CD4-positive, alpha-beta T cell treated with Interferon alpha-2 for 1 hour (primary cell): ENCODE measurements at regions not wholly inside any gene's neighbourhood (a gene's known extent, or its start where the extent isn't known, plus 50 kb on each side); places are given as distances from the start of the nearest gene placed in this dataset.
"Not testable (repeated sequence)": the region's sequence is repeated elsewhere in the genome, so short reads cannot be mapped to it uniquely, and the experiment has no call there.

Source experiments
- DNase-seq, 2 donors: peaks; one replicate each; pipeline ENCODE4 v3.0.0-alpha.2; 2020 to 2022

DNA sequence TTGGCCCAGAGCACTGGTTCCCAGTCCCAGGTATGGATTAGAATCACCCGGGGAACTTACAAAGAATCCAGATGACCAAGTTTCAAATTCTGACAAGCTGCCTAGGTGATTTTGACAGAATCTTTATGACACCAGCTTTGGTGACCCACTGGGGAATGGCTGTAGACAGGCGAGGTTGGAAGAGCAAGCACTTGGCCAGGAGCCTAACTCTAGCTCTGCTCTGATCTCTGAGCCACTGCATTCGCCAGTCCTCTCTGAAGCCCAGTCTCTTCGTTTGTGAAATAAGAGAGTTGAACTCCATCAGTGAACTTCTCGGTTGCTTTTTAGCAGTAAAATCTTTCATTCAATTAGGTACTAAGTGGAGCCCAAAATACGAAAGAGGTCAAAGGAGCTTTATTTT, 161.2 kb downstream of the VEGFA start:
- no peak for DNase-seq

DNA sequence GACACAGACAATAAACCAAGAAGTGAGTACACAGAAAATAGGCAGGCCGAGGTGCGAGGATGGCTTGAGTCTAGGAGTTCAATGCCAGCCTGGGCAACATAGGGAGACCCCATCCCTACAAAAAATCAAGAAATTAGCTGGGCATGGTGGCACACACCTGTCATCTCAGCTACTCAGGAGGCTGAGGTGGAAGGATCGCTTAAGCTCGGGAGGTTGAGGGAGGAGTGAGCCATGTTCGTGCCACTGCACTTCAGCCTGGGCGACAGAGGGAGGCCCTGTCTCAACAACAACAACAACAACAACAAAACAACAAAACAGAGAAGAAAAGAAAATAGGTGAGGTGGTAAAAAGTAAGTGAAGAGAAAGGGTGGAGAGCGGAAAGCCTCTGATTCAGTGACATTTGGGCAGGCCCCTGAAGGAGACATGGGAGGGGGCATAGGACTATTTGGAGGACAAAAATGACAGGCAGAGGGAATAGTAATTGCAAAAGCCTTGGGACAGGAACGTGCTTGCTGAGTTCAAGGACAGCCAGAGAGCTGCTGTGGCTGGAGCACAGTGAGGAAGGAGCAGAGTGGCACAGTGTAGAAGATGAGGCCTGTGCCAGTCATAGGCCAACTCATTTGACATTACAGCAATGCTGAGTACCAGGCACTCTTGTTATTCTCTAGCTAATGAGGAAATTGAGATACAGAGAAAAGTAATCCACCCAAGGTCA, 160.6 kb downstream of the VEGFA start:
- no peak for DNase-seq

DNA sequence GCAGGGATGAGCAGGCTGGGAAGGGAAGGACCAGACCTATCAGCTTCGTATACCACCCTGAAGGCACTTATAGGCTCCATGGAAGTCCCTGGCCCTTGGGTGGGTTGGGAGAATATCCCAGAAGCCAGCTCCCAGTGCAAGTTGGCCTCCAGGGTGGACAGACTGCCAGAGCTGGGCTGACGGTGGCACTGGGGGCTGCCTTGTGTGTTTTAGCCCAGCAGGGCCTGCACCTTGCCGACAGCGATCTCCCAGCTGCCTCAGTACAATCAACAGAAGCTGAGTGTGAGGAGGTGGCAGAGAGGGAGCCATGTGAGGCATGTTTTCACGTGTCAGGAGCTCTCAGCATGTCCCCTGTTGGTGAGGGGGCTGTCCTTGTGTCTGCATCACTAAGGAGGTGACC, 159.5 kb downstream of the VEGFA start:
- no peak for DNase-seq

DNA sequence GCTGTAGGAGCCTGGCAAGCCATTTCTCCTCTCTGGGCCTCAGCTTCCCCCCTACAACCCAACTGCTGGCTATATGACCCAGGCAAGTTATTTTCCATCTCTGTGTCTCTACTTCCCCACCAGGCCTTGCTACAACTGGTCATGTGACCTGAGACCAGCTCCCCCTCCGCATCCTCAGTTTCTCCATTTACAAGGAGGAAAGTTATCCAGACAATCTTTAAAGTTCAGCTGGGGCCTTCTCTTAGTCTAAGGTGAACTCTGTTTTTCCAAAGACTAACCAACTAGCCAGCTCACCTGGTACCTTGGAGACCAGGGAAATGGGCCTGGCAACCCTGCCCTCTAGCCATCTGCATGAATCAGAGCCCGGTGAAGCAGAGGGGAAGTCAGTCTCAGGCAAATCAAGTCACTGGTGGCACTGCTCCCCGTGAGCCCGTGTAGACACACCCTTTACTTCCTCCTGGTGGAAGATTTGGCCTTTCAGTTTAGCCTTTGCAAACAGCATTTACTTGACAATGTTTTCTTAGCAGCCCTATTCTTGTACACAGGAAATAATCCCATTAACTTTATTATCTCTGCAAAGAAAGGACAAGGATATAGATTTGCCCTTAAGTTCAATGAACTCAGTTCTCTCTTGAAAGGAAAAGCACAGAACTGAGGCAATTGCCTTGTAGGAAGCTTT, 157.7 kb downstream of the VEGFA start:
- no peak for DNase-seq

DNA sequence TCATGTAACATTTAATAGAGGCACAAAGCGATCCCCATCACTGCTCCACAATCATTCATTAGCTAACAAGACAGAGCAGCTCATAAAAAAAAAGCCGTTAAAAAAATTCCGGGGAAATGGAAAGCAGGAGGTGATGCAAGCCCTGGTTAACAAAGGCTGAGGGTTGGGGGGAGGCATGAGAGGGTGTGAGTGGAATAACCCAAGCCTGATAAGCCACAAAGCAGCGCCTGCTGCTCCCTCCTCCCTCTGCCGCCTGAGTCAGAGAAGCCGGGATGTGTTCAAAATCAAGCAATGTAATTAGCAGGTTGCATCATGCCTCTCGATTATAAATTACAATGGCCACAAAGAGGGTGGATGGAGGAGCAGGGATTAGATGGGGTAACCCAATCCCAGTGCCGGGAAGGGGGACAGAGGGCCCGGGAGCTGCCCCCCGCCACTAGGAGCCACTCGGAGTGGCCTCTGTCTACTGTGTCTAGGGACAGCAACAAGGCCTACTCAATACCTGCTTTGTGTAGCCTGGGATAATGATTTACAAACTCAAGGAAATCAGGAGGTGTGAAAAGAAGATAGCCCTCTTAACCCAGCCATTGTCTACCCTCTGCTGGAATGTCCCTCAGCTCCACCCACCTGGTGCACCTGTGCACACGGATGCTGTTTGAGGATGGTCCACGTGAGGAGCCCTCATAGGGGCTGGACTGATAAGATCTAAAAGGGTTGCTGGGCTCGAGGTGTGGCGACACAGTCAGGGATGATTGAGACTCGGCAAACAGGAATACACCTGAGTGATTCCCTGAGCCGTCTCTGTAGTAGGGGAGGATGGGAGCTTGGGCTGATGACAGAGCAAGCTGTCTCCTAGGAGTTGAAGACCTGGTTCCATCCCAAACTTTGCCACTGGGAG, 156.9 kb downstream of the VEGFA start:
- DNase-seq = no peak

DNA sequence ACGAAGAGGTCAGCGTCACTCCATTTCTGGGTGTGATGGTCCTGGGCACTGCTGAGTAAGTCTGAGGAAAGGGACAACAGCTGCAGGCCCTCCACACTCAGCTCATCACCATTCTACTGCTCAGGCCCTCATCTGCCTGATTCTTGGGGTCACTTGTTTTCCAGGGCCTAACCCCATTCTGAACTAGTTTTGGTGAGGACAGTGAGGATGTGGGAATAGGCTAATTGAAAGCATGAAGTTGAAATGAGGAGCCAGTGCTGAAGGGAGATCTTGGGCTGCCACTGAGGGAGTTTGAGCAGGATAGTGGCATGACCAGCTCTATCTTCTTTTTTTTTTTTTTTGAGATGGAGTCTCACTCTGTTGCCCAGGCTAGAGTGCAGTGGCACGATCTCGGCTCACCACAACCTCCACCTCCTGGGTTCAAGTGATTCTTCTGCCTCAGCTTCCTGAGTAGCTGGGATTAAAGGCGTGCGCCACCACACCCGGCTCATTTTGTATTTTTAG, 155.7 kb downstream of the VEGFA start:
- not testable (repeated sequence) for DNase-seq

DNA sequence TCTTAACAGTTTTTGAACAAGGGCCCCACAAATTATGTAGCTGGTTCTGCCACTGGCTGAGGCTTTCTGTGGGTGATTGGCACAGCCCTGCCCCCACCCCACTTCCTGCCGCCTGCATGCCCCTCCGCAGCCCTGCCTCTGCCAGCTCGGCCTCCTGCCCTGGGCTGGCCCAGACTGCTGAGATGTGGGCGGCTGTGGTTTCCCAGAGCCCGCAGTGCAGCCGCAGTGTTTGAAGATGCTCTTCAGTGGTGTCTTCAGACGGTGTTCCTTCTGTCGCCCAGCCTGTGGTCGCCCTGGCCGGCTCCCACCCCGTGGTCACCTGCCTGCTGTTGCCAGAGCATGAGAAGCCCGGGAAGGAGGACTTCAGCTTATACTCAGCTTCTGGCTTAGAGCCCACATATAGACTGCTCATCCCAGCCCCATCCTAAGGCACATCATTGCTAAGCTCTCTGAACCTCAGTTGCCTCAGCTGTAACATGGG, 154.3 kb downstream of the VEGFA start:
- peak; percentile 43 to 59 for DNase-seq

DNA sequence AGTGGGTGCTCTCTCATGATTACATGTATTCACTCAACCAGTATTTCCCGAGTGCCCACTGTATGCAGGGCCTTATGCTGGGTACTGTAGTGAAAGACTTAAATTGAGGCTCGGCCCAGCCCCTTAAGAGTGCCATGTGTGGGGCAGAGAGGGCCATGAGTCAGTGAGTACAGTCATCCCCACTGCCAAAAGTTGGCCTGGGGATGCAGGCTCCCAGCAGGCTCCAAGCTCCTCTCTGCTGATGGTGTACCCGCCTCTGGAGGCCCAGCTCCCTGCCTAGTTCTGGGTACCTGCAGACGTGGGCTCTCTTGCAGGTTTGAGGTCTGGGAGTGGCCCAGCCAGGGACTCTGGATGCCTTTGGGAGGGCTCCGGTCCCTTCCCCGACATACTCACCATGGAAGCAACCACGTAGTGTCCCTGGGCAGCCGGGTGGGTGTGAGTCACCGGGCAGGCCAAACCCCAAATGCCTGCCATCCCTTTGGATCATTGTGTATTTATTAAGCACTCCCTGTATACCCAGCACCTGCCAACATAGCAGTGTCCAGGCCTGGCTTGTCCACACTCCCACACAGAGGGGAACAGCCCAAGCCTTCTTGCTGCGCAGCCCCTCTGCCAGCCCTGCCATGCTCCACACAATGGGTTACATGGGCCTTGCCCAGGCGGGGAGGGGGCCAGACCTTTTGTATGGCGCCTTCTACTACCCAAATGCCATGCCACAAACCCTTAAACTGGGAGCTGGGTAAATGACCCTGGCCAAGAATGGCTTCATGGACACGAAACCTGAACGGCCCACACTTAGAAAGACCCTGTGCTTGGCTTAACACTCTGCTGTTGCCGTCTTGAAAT, 153.6 kb downstream of the VEGFA start:
- no peak for DNase-seq

DNA sequence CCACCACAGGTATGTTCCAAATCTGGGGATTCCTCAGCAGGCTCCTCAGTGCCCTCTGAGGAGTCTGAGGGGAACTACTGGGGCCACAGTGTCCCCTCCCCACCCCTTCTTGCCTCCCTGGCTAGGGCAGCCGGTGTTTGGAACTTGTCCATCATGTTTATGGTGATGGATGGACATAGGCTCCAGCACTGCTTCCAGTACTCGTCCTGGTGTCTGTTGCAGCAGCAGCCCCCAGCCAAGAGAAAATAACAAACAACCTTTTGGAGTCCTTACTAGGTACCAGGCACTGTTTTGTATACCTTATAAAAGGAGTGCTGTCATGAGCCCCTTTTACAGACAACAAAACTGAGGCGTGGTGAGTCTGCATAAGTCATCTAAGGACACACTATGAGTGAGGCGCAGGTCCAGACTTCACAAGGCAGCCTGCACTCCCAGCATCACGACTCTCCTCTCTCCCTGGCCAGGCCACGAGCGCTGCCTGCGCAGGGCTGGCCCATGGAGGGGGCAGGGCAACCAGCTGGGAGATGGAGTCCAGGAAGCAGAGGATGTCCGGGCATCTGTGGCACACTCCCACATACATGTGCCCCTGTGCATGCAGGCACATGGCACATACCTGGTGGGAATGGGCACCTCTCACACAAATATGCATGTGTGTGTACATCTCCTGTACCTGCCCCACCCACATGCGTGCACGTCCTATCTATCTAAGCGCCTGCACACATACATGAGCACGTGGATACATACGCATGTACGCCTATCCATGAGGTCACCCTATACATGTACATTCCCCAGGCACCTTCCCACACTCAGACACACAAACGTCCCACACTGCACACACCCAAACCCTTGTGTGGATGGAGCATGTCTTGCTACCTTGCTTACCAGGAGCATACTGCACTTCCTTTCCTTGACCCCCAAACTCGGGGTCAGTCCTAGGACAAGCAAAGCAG, 152.7 kb downstream of the VEGFA start:
- DNase-seq = no peak

DNA sequence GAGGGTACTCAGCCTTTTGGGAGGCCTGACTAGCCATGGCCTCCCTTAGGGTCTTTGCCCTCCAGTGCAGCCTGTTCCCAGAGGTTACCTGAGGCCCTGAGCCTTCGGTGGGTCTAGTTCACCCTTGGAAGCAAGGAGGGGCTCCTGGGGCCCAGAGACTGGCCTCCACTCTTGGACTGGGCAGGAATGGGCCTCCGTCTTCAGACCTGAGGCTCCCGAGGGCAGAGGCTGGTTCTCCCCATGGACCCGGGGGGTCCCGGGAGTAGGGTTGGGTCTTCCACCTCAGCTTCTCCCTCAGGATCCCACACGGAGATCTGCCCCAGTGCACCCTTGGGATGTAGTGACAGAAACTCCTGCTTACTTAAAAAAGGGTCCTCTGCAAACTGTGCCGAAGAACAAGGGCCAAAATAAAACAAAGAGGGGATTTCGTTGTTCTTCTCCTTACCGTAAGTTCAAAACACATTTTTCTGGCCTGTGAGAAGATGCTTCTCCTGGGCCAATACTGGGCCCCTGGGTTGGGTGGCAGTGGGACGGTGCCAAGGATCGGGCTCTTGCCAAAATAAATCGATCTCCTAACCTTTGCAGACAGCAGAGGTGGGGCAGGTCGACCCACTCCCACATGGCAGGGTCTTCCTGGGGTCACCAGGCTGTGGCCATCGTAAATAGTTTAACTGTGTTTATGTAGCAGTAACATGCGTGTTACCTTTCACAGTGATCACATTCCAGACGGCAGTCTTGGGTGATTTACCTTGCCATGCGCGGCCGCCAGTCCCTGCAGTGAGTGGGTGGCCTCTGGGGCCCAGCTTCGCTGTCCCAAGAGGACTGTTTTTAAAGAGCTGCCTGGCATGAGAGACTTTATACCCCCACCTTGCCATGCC, 151.8 kb downstream of the VEGFA start:
- no peak for DNase-seq

DNA sequence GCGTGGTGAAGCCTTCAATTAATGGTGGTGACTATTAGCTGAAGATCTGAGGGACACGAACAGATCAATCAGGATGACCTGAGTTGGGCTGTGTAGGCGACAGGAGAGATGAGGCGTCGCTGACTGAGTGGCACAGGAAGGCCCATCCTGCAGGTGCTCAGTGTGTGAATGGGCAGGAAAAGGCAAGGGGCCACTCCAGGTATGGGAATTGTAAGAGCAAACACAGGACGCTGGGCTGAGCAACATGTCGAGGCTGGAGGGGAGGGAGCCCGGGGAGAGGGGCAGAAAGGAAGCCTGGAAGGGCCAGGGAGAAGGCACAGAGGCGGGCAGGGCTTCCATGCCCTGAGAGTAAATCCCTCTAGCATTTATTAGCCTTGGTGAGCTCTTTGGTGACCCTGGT, 151.0 kb downstream of the VEGFA start:
- DNase-seq = no peak

DNA sequence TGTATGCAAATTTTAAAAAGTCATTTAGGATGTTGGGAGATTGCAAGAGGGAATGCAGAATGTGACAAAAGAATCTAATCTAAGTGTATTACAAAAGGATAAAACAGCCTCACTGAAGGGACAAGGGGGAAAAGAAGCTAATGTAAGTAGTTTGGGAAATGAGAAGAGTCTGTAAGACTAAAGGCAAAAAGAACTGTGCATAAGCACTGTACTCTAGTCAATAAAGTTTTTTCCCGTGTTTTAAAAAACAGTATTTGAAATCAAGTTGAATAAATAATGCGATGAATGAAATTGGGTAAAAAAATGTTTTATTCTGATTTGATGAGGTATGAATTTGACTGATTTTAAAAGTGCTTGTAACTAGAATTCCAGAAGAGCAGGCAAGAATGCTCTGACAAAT, 149.8 kb downstream of the VEGFA start:
- no peak for DNase-seq

DNA sequence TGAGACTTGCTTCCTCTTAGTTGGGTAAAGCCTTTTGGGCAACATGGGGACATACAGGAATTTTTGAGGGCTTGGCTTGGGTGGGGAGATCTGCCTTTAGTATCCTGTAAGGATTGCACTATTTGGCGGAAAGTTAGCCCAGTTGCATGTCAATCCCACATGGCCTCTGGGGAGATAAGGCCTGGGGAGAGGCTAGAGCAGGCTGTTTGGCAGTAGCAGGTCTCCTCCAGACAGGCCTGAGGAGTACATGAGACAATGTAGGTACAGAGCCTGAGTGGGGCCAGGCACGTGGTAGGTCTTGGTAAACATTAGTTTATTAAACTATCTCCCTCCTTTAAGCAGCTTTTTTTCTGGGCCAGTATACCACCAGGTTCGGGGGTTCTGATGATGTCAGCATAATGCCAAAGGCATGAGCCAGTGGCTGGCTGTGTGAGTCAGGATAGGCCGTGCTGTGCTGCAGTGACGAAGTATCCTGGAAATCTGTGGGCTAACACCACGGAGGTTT, 147.9 kb downstream of the VEGFA start:
- no peak for DNase-seq

DNA sequence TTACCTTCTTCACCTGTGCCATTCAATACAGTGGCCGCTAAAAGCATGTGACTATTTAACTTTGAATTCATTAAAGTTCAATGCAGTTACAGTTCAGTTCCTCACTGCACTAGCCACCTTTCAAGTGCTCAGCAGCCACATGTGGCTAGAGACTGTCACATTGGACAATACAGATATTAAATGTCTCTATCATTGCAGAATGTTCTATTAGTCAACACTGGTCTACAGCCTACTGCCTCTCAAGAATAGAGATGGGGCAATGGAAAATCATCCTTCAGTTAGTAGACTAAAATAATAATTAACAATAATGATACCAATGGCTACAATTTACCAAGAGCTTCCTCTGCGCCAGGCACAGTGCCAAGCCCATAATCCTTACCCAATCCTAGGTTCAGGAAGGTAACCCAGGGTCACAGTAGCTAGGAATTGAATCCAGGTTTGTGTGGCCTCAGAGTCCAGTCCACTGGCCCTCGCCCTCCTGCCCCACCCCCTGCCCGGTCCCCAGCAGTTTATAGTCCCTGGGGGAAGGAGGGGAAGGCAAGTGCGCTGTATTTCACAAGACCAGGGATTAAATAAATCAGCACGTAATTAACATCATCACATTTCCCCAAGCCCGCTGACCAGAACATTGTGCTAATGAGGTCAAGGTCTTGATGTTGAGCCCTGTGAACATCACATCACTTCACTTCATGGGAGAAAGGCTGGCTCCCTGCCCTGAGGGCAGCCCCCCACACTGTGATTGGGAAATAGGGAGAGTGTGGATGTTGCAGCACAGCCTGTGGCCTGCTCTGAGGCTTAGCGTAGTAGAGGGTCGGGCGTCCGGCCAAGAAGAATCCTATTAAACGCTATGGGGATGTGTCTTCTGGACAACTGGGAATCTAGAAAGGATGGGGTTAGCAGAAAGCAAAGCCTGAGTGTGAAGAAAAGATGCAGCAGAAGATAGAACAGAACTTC, 147.2 kb downstream of the VEGFA start:
- DNase-seq = no peak

DNA sequence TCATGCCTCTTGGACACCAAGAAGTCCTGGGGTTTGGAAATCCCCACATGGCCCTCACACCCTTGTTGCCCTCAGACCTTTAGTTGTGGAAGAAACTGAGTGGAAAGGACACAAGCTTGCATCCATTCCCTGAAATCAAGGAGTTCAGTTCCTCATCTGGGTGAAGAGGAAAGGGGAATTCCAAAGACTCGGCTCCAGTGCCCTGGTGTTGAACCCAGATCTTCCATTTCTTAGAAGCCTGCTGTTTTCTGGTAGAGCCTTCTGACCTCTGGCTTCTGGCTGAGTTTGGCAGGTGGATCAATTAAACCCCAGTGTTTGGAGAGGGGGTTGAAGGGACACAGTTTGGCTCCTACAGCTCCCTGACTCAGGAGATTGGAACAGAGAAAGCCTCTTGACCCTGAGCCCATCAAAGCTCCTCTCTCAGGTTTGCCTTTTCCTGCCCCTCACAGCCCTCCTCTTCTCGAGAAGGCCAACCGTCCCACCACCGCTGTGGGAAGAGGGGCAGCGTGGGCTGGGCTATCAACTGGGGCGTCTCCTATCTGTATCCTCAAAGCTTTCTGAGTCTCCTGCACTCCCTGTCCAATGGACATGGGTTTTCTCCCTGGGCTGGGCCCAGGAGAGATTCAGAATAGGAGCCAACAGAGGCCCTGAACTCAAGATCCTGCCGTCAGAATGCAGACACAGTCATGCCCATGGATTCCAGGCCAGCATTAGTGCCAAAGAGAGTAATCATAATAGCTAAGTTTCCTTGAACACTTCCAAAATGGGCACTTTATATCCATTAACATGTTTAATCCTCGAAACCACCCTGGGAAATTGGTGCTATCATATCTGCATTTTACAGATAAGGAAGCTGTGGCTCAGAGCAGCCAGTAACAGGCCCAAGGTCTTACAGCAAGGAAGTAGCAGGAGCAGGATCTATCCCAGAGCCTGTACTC, 146.2 kb downstream of the VEGFA start:
- DNase-seq = no peak

DNA sequence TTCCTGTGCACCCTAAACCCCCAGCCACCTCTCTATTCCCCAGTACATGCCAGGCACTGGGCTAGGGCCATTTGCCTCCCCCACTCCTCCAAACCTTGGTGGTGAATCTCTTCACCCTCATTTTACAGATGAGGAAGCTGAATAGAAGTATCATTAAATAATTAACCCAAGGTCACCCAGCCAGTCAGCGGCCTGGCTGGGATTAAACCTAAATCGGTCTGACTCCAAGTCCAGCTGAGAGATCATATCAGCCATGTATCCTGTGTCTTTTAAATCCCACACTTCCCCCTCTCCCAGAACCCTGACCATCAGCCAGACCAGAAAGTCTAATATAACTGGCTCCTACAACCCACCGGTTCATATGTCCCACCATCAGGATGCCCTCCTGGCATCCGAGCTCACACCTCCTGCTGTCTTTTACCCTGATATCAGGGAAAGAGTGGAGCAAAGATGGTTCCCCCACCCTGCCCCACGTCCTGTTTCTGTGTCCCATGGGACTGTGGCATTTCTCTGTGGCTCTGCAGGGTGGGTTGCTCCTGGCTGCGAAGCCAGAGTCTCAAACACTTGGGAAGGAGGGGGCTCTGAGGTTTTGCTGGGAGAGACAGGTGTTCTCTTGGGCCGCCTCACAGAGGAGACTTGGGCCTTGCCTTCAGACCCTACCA, 145.3 kb downstream of the VEGFA start:
- DNase-seq = no peak
